HepG2 (cell line): ENCODE measurements at regions not wholly inside any gene's neighbourhood (a gene's known extent, or its start where the extent isn't known, plus 50 kb on each side); places are given as distances from the start of the nearest gene placed in this dataset.

ENCODE experiments used
- ATAC-seq: fragments of 200-7000 bp; cut with Tn5 transposase; 3 replicates; pipeline ENCODE4 v1.9.1; 2020; ENCODE audit warnings: mild to moderate bottlenecking, moderate library complexity
- BruUV-seq: library from RNA; stranded (reverse); fragments of 400-500 nt; replicated peaks from 2 replicates; lab custom pipeline; 2021; lab: Mats Ljungman, UMichigan
- CTCF ChIA-PET: fragments of 300-600 bp; formaldehyde crosslinking; extraction: SDS; loops from one replicate; lab custom pipeline; 2021; ENCODE audit warnings: low total read pairs, inconsistent platforms, low intra/inter-chr PET ratio; lab: Yijun Ruan, JAX
- POLR2A ChIA-PET: fragments of 350-600 bp; sonication (Branson Sonifier 250); formaldehyde crosslinking; loops from one replicate; lab custom pipeline; 2020; ENCODE audit warnings: antibody characterized with exemption, inconsistent platforms; lab: Yijun Ruan, JAX
- DNase-seq: peaks from one replicate; pipeline ENCODE4 v3.0.0-alpha.2; 2015; ENCODE audit warnings: low spot score
- FAIRE-seq: peaks from 3 replicates; lab custom pipeline; 2011; peaks lifted over from hg19 to GRCh38; lab: Jason Lieb, UNC
- H2AFZ ChIP-seq: one replicate; pipeline ENCODE4 v1.6.1; 2011; ENCODE audit warnings: low read length, inconsistent platforms
- H3K27ac ChIP-seq: fragments of 300-600 bp; 3 replicates; pipeline ENCODE4 v1.8.0; 2011; ENCODE audit warnings: mixed run types, mild to moderate bottlenecking, mixed read lengths, low read length, inconsistent platforms; ENCODE audit not compliant: insufficient read depth; ENCODE audit errors: extremely low read length
- H3K27me3 ChIP-seq, 2 experiments: fragments of 200-600 bp in 1 of 2; 2 replicates in 1 of 2; 3 replicates in 1 of 2; pipeline versions ENCODE4 v1.6.0 to v1.8.0; 2011; ENCODE audit warnings: low read length in 2 of 2, mild to moderate bottlenecking in 2 of 2, moderate library complexity in 2 of 2, inconsistent platforms in 1 of 2; ENCODE audit not compliant: insufficient read depth in 2 of 2, control insufficient read depth in 1 of 2
- H3K36me3 ChIP-seq, 2 experiments: fragments of 200-600 bp in 1 of 2; replicated peaks in 1 of 2; 2 replicates in 1 of 2; 3 replicates in 1 of 2; pipeline versions ENCODE4 v1.5.1 to v1.8.0; 2011; ENCODE audit warnings: low read length in 2 of 2, inconsistent platforms in 1 of 2; ENCODE audit not compliant: insufficient read depth in 2 of 2, control insufficient read depth in 1 of 2
- H3K4me1 ChIP-seq: 2 replicates; pipeline ENCODE4 v1.5.1; 2012; ENCODE audit warnings: low read length, inconsistent platforms; ENCODE audit not compliant: insufficient read depth
- H3K4me2 ChIP-seq: 2 replicates; pipeline ENCODE4 v1.6.0; 2011; ENCODE audit warnings: low read depth, low read length, inconsistent platforms
- H3K4me3 ChIP-seq, 3 experiments: fragments of 200-600 bp in 1 of 3; sonication (generic), shearing (Covaris generic) in 1 of 3; replicated peaks in 1 of 3; 2 replicates each; pipeline ENCODE4 v1.5.1; 2011 to 2016; ENCODE audit warnings: low read length in 3 of 3, inconsistent platforms in 2 of 3, low read depth in 2 of 3, mild to moderate bottlenecking in 2 of 3, control low read depth in 1 of 3, mixed read lengths in 1 of 3; ENCODE audit not compliant: insufficient read depth in 1 of 3
- H3K79me2 ChIP-seq: one replicate; pipeline ENCODE4 v1.6.1; 2011; ENCODE audit warnings: low read length, inconsistent platforms; ENCODE audit not compliant: insufficient read depth
- H3K9ac ChIP-seq: 2 replicates; pipeline ENCODE4 v1.6.0; 2011; ENCODE audit warnings: mild to moderate bottlenecking, low read depth, low read length, inconsistent platforms; ENCODE audit not compliant: insufficient read depth
- H3K9me3 ChIP-seq: 2 replicates; pipeline ENCODE4 v1.5.1; 2012; ENCODE audit warnings: mild to moderate bottlenecking, low read length
- H4K20me1 ChIP-seq: 2 replicates; pipeline ENCODE4 v1.6.0; 2011; ENCODE audit warnings: inconsistent platforms, mild to moderate bottlenecking, low read length, moderate library complexity; ENCODE audit not compliant: insufficient read depth
- NCOA1 ChIP-seq: sonication (generic); formaldehyde crosslinking; IDR thresholded peaks from 2 replicates; pipeline ENCODE4 v1.9.0; 2021; ENCODE audit warnings: missing genetic modification reagents
- SP140L ChIP-seq: sonication (generic); formaldehyde crosslinking; IDR thresholded peaks from 2 replicates; pipeline ENCODE4 v1.4.0; 2020; ENCODE audit warnings: missing genetic modification reagents, borderline replicate concordance
- SRF ChIP-seq: IDR thresholded peaks from 2 replicates; pipeline ENCODE4 v1.6.1; 2011; ENCODE audit warnings: mild to moderate bottlenecking, low read depth, low read length, moderate library complexity
- YEATS2 ChIP-seq: sonication (generic); formaldehyde crosslinking; IDR thresholded peaks from 2 replicates; pipeline ENCODE4 v1.4.0; 2020; ENCODE audit warnings: missing genetic modification reagents, borderline replicate concordance
- ZNF614 ChIP-seq: IDR thresholded peaks from 2 replicates; pipeline ENCODE4 v1.6.1; 2018; ENCODE audit warnings: missing biosample characterization, missing genetic modification reagents, inconsistent platforms, borderline replicate concordance
- WGBS: methylation state at CpG from one replicate; pipeline ENCODE4 v1.1.6; 2017; ENCODE audit warnings: low lambda C conversion rate; 5-methylcytosine and 5-hydroxymethylcytosine counted together
- in situ Hi-C: cut with HindIII; loops from 2 replicates; pipeline ENCODE4 v1.10.0; 2017; ENCODE audit warnings: low pct_unique_long_range_greater_than_20kb; ENCODE audit not compliant: extremely low pct_ligation_motif_present
- intact Hi-C: fragments of 100-400 bp; cut with micrococcal nuclease; formaldehyde crosslinking; loops from one replicate; pipeline ENCODE4 v1.10.0; 2022; ENCODE audit not compliant: unreplicated experiment
- TF ChIP-seq, protein P1 (sequence below): IDR thresholded peaks from 2 replicates; pipeline ENCODE4 v1.6.1; 2016; ENCODE audit warnings: missing biosample characterization, missing genetic modification reagents, low read depth
- TF ChIP-seq, protein P2 (sequence below): sonication (generic); formaldehyde crosslinking; IDR thresholded peaks from 2 replicates; pipeline ENCODE4 v1.4.0; 2020; ENCODE audit warnings: mild to moderate bottlenecking, missing genetic modification reagents, borderline replicate concordance
- TF ChIP-seq, protein P3 (sequence below): IDR thresholded peaks from 2 replicates; pipeline ENCODE4 v1.6.1; 2018; ENCODE audit warnings: missing genetic modification reagents, mild to moderate bottlenecking, missing compliant biosample characterization

GRCh38 chr15:62765916-62766315 lies 276.6 kb upstream of the TPM1 start:
- Histone ChIP-seq H3K4me1 (no peaks in the 10 kb centered on the region), H4K20me1 (no peaks in the 10 kb centered on the region), H3K9ac (no peak overlapping the region), H3K36me3 (peaks cover 6% of the 10 kb centered on the region in 2 experiments; a peak in 2 of 5 replicates), H3K79me2 (no peaks in the 10 kb centered on the region), H2AFZ (no peak overlapping the region), H3K27ac (no peak overlapping the region), H3K27me3 (no peaks in the 10 kb centered on the region), H3K4me3 (no peak overlapping the region), H3K9me3 (no peaks in the 10 kb centered on the region), H3K4me2 (no peak overlapping the region)
- TF ChIP-seq SRF, result no peak
- TF ChIP-seq, protein P1, sequence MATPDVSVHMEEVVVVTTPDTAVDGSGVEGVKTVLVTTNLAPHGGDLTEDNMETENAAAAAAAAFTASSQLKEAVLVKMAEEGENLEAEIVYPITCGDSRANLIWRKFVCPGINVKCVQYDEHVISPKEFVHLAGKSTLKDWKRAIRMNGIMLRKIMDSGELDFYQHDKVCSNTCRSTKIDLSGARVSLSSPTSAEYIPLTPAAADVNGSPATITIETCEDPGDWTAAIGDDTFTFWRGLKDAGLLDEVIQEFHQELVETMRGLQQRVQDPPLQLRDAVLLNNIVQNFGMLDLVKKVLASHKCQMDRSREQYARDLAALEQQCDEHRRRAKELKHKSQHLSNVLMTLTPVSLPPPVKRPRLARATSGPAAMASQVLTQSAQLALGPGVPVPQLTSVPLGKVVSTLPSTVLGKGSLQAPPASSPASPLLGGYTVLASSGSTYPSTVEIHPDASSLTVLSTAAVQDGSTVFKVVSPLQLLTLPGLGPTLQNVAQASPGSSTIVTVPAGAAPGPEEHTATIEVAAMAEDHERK, result no peak
- TF ChIP-seq YEATS2 (CRISPR knock-in tag), result no peak
- TF ChIP-seq SP140L, result no peak
- no peak for TF ChIP-seq NCOA1 (CRISPR knock-in tag)
- TF ChIP-seq, protein P2, sequence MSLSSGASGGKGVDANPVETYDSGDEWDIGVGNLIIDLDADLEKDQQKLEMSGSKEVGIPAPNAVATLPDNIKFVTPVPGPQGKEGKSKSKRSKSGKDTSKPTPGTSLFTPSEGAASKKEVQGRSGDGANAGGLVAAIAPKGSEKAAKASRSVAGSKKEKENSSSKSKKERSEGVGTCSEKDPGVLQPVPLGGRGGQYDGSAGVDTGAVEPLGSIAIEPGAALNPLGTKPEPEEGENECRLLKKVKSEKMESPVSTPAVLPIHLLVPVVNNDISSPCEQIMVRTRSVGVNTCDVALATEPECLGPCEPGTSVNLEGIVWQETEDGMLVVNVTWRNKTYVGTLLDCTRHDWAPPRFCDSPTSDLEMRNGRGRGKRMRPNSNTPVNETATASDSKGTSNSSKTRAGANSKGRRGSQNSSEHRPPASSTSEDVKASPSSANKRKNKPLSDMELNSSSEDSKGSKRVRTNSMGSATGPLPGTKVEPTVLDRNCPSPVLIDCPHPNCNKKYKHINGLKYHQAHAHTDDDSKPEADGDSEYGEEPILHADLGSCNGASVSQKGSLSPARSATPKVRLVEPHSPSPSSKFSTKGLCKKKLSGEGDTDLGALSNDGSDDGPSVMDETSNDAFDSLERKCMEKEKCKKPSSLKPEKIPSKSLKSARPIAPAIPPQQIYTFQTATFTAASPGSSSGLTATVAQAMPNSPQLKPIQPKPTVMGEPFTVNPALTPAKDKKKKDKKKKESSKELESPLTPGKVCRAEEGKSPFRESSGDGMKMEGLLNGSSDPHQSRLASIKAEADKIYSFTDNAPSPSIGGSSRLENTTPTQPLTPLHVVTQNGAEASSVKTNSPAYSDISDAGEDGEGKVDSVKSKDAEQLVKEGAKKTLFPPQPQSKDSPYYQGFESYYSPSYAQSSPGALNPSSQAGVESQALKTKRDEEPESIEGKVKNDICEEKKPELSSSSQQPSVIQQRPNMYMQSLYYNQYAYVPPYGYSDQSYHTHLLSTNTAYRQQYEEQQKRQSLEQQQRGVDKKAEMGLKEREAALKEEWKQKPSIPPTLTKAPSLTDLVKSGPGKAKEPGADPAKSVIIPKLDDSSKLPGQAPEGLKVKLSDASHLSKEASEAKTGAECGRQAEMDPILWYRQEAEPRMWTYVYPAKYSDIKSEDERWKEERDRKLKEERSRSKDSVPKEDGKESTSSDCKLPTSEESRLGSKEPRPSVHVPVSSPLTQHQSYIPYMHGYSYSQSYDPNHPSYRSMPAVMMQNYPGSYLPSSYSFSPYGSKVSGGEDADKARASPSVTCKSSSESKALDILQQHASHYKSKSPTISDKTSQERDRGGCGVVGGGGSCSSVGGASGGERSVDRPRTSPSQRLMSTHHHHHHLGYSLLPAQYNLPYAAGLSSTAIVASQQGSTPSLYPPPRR, result no peak
- no peak for TF ChIP-seq ZNF614
- TF ChIP-seq, protein P3, sequence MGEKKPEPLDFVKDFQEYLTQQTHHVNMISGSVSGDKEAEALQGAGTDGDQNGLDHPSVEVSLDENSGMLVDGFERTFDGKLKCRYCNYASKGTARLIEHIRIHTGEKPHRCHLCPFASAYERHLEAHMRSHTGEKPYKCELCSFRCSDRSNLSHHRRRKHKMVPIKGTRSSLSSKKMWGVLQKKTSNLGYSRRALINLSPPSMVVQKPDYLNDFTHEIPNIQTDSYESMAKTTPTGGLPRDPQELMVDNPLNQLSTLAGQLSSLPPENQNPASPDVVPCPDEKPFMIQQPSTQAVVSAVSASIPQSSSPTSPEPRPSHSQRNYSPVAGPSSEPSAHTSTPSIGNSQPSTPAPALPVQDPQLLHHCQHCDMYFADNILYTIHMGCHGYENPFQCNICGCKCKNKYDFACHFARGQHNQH (CRISPR knock-in tag), result no peak
- ATAC-seq (no peak), FAIRE-seq (no peak), DNase-seq (no peak)
- WGBS, result 90% methylated on average over 4 of the region's 4 CpGs
- CTCF ChIA-PET, result no interaction called here
- in situ Hi-C loops, result no loop called here
- intact Hi-C loops, result no loop called here
- POLR2A ChIA-PET, result no interaction called here
- no TSS peak for BruUV-seq
